ENCODE measurements at regions not wholly inside any gene's neighbourhood (a gene's known extent, or its start where the extent isn't known, plus 50 kb on each side); places are given as distances from the start of the nearest gene placed in this dataset.

DNA sequence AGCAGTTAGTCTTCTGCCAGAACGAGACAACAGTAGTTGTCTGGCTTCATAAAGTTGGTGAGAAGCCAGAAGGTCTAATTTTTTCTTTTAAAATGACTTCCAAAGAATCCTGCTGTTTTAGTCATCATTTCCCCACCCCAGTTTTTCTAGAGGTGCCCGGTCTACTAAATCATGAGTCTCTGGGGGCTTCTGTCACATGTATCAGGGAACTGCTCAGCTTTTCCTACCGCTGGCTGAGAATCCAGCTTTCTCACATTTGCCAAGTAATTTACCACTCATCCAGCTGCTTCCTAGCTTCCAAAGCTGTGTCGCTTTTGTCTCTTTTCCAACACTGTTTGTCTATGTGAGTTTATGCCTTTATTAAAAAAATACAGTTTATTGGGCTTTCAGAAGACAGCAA lies 183.3 kb downstream of the NSUN3 start:
- TF ChIP-seq EZH2 (IDR thresholded peaks at IDR 0.05) (no peak), CTCF (IDR thresholded peaks at IDR 0.05) (no peak)

Data from neural progenitor cell (in vitro differentiated cells).